Common myeloid progenitor, CD34-positive (primary cell): ENCODE measurements at regions not wholly inside any gene's neighbourhood (a gene's known extent, or its start where the extent isn't known, plus 50 kb on each side); places are given as distances from the start of the nearest gene placed in this dataset.
"Not testable (repeated sequence)": the region's sequence is repeated elsewhere in the genome, so short reads cannot be mapped to it uniquely, and the experiment has no call there.

Experiments used
- CTCF ChIA-PET: fragments of 350-600 bp; sonication (Branson Sonifier 250); formaldehyde crosslinking; loops from one replicate; lab custom pipeline; 2021; ENCODE audit warnings: antibody characterized with exemption; lab: Charles Lee
- POLR2A ChIA-PET: fragments of 350-600 bp; sonication (Branson Sonifier 250); formaldehyde crosslinking; loops from one replicate; lab custom pipeline; 2021; ENCODE audit warnings: antibody characterized with exemption; lab: Charles Lee
- DNase-seq, 3 donors: peaks; one replicate each; pipeline versions ENCODE4 v3.0.0 to v3.0.0-alpha.2; 2013
- H3K27ac ChIP-seq, 2 experiments: 1 replicate in 1 of 2; 2 replicates in 1 of 2; pipeline ENCODE4 v1.7.0; 2013; ENCODE audit warnings: inconsistent platforms in 2 of 2, low read length in 2 of 2, mild to moderate bottlenecking in 2 of 2, low read depth in 1 of 2, moderate library complexity in 1 of 2; ENCODE audit not compliant: severe bottlenecking in 2 of 2, insufficient read depth in 1 of 2, poor library complexity in 1 of 2
- H3K27me3 ChIP-seq, 5 experiments: replicated peaks in 2 of 5; 1 replicate in 3 of 5; 2 replicates in 2 of 5; pipeline versions ENCODE4 v1.6.1 to v1.7.0; 2013; ENCODE audit warnings: low read length in 4 of 5, mild to moderate bottlenecking in 2 of 5, moderate library complexity in 2 of 5, inconsistent platforms in 1 of 5; ENCODE audit not compliant: insufficient read depth in 5 of 5, control insufficient read depth in 4 of 5
- H3K36me3 ChIP-seq, 4 experiments: 1 replicate in 2 of 4; 2 replicates in 2 of 4; pipeline versions ENCODE4 v1.6.1 to v1.7.0; 2013; ENCODE audit warnings: low read length in 3 of 4, control low read depth in 1 of 4, mild to moderate bottlenecking in 1 of 4; ENCODE audit not compliant: control insufficient read depth in 4 of 4, insufficient read depth in 4 of 4
- H3K4me1 ChIP-seq, 4 experiments: 1 replicate in 3 of 4; 2 replicates in 1 of 4; pipeline versions ENCODE4 v1.6.1 to v1.7.1; 2013; ENCODE audit warnings: low read length in 3 of 4, mild to moderate bottlenecking in 3 of 4, control low read depth in 1 of 4, inconsistent platforms in 1 of 4, moderate library complexity in 1 of 4; ENCODE audit not compliant: control insufficient read depth in 4 of 4, insufficient read depth in 4 of 4; ENCODE audit errors: control extremely low read depth in 1 of 4
- H3K4me3 ChIP-seq, 7 experiments: 1 replicate in 4 of 7; 2 replicates in 3 of 7; pipeline versions ENCODE4 v1.5.1 to v1.7.0; 2013; ENCODE audit warnings: mild to moderate bottlenecking in 7 of 7, low read length in 6 of 7, moderate library complexity in 6 of 7, inconsistent platforms in 2 of 7, low read depth in 2 of 7, control low read depth in 1 of 7; ENCODE audit not compliant: insufficient read depth in 4 of 7, control insufficient read depth in 1 of 7; ENCODE audit errors: extremely low read depth in 1 of 7
- H3K9me3 ChIP-seq, 5 experiments: 1 replicate in 4 of 5; 2 replicates in 1 of 5; pipeline versions ENCODE4 v1.6.1 to v1.7.1; 2013; ENCODE audit warnings: low read length in 4 of 5, mild to moderate bottlenecking in 2 of 5, inconsistent platforms in 1 of 5, low read depth in 1 of 5, moderate library complexity in 1 of 5; ENCODE audit not compliant: control insufficient read depth in 4 of 5, insufficient read depth in 2 of 5; ENCODE audit errors: control extremely low read depth in 1 of 5
- WGBS: methylation state at CpG from one replicate; pipeline ENCODE4 v1.1.5; 2013; ENCODE audit not compliant: insufficient coverage; 5-methylcytosine and 5-hydroxymethylcytosine counted together

GRCh38 chr4:173459857-173460256, 60.9 kb upstream of the SCRG1 start:
- Histone ChIP-seq H3K27ac (no peak overlapping the region), H3K4me1 (no peaks in the 10 kb centered on the region), H3K4me3 (no peak overlapping the region), H3K27me3 (no peaks in the 10 kb centered on the region), H3K36me3 (peaks cover 0 to 6% (median 0%) of the 10 kb centered on the region in 4 experiments), H3K9me3 (no peaks in the 10 kb centered on the region)
- no peak for DNase-seq
- CTCF ChIA-PET = no interaction called here
- WGBS = 100% methylated on average over 3 of the region's 10 CpGs
- POLR2A ChIA-PET = no interaction called here

- Histone ChIP-seq H3K4me1 (no peaks in the 10 kb centered on the region), H3K9me3 (no peaks in the 10 kb centered on the region), H3K4me3 (no peak overlapping the region), H3K36me3 (peaks cover 0 to 6% (median 0%) of the 10 kb centered on the region in 4 experiments), H3K27ac (no peak overlapping the region), H3K27me3 (no peaks in the 10 kb centered on the region)
- WGBS = 100% methylated on average over 1 of the region's 1 CpG
- no peak for DNase-seq
- POLR2A ChIA-PET = no interaction called here
- CTCF ChIA-PET = no interaction called here
Measured at GRCh38 chr4:173457893-173458292, 59.0 kb upstream of the SCRG1 start.

- POLR2A ChIA-PET, H3K4me1 ChIP-seq, H3K27me3 ChIP-seq, H3K27ac ChIP-seq, H3K4me3 ChIP-seq, DNase-seq, H3K9me3 ChIP-seq, H3K36me3 ChIP-seq: not testable (repeated sequence)
- CTCF ChIA-PET = interaction anchor here (1.5 kb wide), 1 partner anchor 35 kb away, joined by 3 read pairs; no protein-coding TSS in a partner anchor
- WGBS = no CpG with 5 or more reads among the region's 3 CpGs
Measured at GRCh38 chr4:173451435-173451834, 52.5 kb upstream of the SCRG1 start.

GRCh38 chr4:173450281-173450680, 51.4 kb upstream of the SCRG1 start:
- Histone ChIP-seq H3K4me3 (no peak overlapping the region), H3K27me3 (no peaks in the 10 kb centered on the region), H3K9me3 (no peaks in the 10 kb centered on the region), H3K27ac (no peak overlapping the region), H3K36me3 (no peaks in the 10 kb centered on the region), H3K4me1 (no peaks in the 10 kb centered on the region)
- POLR2A ChIA-PET = no interaction called here
- CTCF ChIA-PET = no interaction called here
- no peak for DNase-seq
- 75% methylated on average over 2 of the region's 2 CpGs for WGBS

GRCh38 chr4:173449380-173449717, 50.4 kb upstream of the SCRG1 start:
- CTCF ChIA-PET = interaction anchor here (0.7 to 1.4 kb wide), 2 partner anchors 24 to 131 kb away, joined by 3 read pairs; no protein-coding TSS in a partner anchor
- Histone ChIP-seq H3K27ac (no peak overlapping the region), H3K9me3 (no peaks in the 10 kb centered on the region), H3K4me3 (no peak overlapping the region), H3K4me1 (no peaks in the 10 kb centered on the region), H3K27me3 (no peaks in the 10 kb centered on the region), H3K36me3 (no peaks in the 10 kb centered on the region)
- 94% methylated on average over 3 of the region's 3 CpGs for WGBS
- peak in 1 of 3 donors; percentile 19 for DNase-seq
- POLR2A ChIA-PET = no interaction called here

- H3K4me3 ChIP-seq = no peak overlapping the region
- peak in 1 of 3 donors; percentile 1 for DNase-seq
- ChIA-PET CTCF (interaction anchor here (1.4 kb wide), 1 partner anchor 24 kb away, joined by 3 read pairs; no protein-coding TSS in a partner anchor), POLR2A (no interaction called here)
- H3K9me3 ChIP-seq = no peaks in the 10 kb centered on the region
- H3K36me3 ChIP-seq = no peaks in the 10 kb centered on the region
- WGBS = 100% methylated on average over 1 of the region's 4 CpGs
- H3K27me3 ChIP-seq = no peaks in the 10 kb centered on the region
- no peak overlapping the region for H3K27ac ChIP-seq
- no peaks in the 10 kb centered on the region for H3K4me1 ChIP-seq
Measured at GRCh38 chr4:173448608-173449379, 49.9 kb upstream of the SCRG1 start.
